ENCODE measurements at regions not wholly inside any gene's neighbourhood (a gene's known extent, or its start where the extent isn't known, plus 50 kb on each side); places are given as distances from the start of the nearest gene placed in this dataset.
A peak's percentile ranks its signal among the peaks of the same experiment; 100 is the strongest.

GRCh38 chr4:65798498-65799127 is 128.3 kb upstream of the EPHA5 start (continued):
- no peak for TF ChIP-seq REST (IDR thresholded peaks at IDR 0.05; ENCODE audit: low read depth, low read length)

GRCh38 chr4:65791812-65792308 is 121.6 kb upstream of the EPHA5 start:
- H3F3A ChIP-seq (replicated peaks; ENCODE audit: insufficient read depth): no peaks in the 10 kb centered on the region
- H3K9ac ChIP-seq: no peak overlapping the region
- H3K36me3 ChIP-seq (replicated peaks in 1 of 2; ENCODE audit: control insufficient read depth in 1 of 2, insufficient read depth in 2 of 2, low read length in 1 of 2): no peaks in the 10 kb centered on the region
- no peaks in the 10 kb centered on the region for H3K9me3 ChIP-seq
- ChIA-PET POLR2A (no interaction called here), CTCF (no interaction called here)
- H3K27me3 ChIP-seq (ENCODE audit: insufficient read depth): no peaks in the 10 kb centered on the region; the same call in 1 of the 2 replicates
- TF ChIP-seq RXRA (IDR thresholded peaks at IDR 0.05; ENCODE audit: borderline replicate concordance, low read depth) (no peak), MXI1 (IDR thresholded peaks at IDR 0.05; ENCODE audit: low read depth, low read length) (no peak), USF1 (IDR thresholded peaks at IDR 0.05; ENCODE audit: borderline replicate concordance, low read depth) (no peak), SIN3A (IDR thresholded peaks at IDR 0.05; ENCODE audit: borderline replicate concordance, low read depth, low read length) (no peak), IRF3 (IDR thresholded peaks at IDR 0.05; ENCODE audit: low read depth, low read length) (no peak), USF2 (IDR thresholded peaks at IDR 0.05; ENCODE audit: borderline replicate concordance, low read depth, low read length) (no peak), GABPA (IDR thresholded peaks at IDR 0.05; ENCODE audit: low read depth) (no peak), JUND (IDR thresholded peaks at IDR 0.05) (no peak), TAF1 (IDR thresholded peaks at IDR 0.05; ENCODE audit: borderline replicate concordance, low read depth, low read length) (no peak), RCOR1 (IDR thresholded peaks at IDR 0.05; ENCODE audit: low read length) (no peak), FOXM1 (IDR thresholded peaks at IDR 0.05; ENCODE audit: low read depth) (no peak), PBX3 (IDR thresholded peaks at IDR 0.05) (no peak), MEF2A (IDR thresholded peaks at IDR 0.05; ENCODE audit: borderline replicate concordance, low read depth) (no peak)
- H3K27ac ChIP-seq (ENCODE audit: low read depth in 2 of 2, low read length in 1 of 2): no peak overlapping the region
- WGBS (ENCODE audit: low lambda C conversion rate): 28% methylated on average over 5 of the region's 5 CpGs
- peak overlapping the region in 1 of 2 experiments; percentile 0; a peak in 1 of 4 replicates for H3K4me3 ChIP-seq (ENCODE audit: low read depth in 2 of 2, low read length in 1 of 2)
- no peaks in the 10 kb centered on the region for H3K4me1 ChIP-seq (ENCODE audit: control insufficient read depth in 1 of 2, insufficient read depth in 2 of 2, low read depth in 1 of 2, low read length in 1 of 2)
- H3K9me2 ChIP-seq: no peaks in the 10 kb centered on the region
- H2AFZ ChIP-seq (ENCODE audit: low read depth): no peak overlapping the region
- H4K20me1 ChIP-seq (ENCODE audit: insufficient read depth): no peaks in the 10 kb centered on the region
- H3K79me2 ChIP-seq (ENCODE audit: insufficient read depth): no peaks in the 10 kb centered on the region
- H3K4me2 ChIP-seq: no peak overlapping the region; the same call in 1 of the 2 replicates
- DNase-seq: no peak

Measured in SK-N-SH (cell line).